HuH-7.5 (cell line): ENCODE measurements at regions not wholly inside any gene's neighbourhood (a gene's known extent, or its start where the extent isn't known, plus 50 kb on each side); places are given as distances from the start of the nearest gene placed in this dataset.
"Not testable (repeated sequence)": the region's sequence is repeated elsewhere in the genome, so short reads cannot be mapped to it uniquely, and the experiment has no call there.

ENCODE experiments used
- DNase-seq: peaks from one replicate; pipeline ENCODE4 v3.0.0; 2011; ENCODE audit warnings: low spot score

DNA sequence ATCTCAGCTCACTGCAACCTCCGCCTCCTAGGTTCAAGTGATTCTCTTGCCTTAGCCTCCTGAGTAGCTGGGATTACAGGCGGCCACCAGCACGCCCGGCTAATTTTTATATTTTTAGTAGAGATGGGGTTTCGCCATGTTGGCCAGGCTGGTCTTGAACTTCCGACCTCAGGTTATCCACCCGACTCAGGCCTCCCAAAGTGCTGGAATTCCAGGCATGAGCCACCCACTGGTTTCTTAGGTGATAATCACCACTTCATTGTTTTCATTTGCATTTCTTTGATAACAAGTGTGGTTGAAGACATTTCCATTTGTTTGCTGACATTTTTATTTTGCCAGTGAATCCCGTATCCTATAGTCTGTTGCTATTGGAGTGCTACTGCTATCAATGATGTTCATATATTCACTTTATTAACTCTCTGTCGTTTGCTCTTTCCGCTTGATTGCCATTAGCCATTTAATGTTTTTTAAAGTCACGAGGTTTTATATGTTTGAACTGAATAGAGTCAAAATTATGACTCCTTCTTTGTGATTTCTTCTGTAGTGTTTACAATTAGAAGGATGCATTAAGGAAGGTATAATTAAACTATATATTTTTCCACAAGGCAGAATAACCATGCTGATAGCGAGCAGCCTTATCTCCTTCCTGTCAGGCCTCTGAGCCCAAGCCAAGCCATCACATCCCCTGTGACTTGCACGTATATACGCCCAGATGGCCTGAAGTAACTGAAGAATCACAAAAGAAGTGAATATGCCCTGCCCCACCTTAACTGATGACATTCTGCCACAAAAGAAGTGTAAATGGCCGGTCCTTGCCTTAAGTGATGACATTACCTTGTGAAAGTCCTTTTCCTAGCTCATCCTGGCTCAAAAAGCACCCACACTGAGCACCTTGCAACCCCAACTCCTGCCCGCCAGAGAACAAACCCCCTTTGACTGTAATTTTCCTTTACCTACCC is 87.3 kb upstream of the DAPK1 start:
- not testable (repeated sequence) for DNase-seq

DNA sequence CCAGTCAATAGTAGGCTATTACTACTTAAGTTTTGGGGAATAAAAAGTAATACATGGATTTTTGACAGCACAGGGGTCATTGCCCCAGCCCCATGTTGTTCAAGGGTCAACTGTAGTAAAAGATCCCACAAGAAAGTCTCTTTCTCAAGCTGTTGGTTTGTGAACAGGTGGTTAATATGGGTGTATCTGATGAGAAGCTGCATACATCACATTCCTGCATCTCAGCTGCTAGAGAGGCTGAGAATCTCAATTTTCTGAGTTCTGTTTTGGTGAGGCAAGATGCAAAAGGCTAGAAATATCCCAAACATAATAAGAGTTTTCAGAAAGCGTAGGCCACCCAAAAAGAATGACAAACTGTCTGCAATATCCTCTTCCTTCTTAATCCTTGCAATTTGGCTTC is 76.8 kb upstream of the DAPK1 start:
- DNase-seq: no peak

DNA sequence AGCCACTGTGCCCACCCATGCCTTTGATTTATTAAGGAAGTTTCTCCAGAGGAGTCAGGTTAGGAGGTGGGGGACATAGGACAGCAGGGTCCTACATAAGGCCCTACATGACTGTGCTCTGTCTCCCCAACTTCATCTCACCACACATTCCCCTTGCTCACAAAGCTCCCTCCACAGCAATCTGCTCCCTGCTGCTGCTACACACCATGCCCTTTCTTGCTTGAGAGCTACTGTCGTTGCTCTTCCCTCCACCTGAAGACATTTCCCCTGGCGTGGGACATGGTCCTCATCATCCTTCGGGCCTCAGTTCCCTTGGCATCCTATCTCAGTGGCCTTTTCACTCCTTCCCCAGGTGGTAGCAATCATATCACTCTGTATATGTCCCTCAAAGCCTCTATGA is 75.9 kb upstream of the DAPK1 start:
- DNase-seq: no peak

DNA sequence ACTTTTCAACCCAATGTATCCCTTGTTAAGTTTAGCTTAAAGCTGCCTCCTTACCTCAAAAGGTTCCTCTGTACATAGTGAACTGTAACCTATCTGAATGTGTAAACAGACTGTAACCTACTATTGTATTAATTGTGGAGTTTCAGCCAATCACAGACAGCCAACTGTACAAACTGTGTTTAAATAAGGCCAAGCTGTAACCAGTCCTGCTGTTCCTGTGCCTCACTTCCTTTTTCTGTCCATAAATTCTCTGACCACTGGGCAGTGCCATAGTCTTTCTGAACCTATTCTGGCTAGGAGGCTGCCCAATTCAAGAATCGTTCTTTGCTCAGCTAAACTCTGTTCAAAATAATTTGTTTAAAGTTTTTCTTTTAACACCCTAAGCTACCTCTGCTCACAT is 74.7 kb upstream of the DAPK1 start:
- no peak for DNase-seq

DNA sequence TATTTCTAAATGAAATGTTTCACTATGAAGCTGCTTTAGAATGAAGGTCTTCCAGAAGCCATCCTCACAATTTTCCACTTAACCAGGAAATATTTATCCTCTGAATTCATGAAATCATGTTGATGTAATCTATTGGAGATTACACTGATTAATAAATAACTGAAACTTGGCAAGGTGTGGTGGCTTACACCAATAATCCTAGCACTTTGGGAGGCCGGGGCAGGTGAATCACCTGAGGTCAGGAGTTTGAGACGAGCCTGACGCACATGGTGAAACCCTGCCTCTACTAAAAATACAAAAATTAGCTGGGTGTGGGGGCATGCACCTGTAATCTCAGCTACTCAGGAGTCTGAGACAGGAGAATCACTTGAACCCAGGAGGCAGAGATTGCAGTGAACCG is 73.8 kb upstream of the DAPK1 start:
- not testable (repeated sequence) for DNase-seq

DNA sequence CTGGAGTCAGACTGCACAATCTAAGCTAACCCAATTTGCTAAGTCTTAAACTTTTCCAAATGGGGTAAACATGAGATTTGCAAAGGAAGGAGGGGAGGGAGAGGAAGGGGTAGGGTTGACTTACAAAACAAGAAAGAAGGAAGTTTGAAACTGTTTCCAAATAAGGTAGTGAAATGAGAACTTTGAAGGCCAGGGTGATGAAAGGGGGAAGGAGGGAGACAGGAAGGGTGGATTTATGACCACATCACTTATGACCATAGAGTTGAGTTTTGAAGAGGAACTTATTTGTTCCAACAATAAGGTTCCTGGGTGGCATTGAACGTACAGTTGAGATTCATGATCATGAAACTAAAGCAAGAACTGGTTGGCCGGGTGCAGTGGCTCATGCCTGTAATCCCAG is 72.5 kb upstream of the DAPK1 start:
- no peak for DNase-seq

DNA sequence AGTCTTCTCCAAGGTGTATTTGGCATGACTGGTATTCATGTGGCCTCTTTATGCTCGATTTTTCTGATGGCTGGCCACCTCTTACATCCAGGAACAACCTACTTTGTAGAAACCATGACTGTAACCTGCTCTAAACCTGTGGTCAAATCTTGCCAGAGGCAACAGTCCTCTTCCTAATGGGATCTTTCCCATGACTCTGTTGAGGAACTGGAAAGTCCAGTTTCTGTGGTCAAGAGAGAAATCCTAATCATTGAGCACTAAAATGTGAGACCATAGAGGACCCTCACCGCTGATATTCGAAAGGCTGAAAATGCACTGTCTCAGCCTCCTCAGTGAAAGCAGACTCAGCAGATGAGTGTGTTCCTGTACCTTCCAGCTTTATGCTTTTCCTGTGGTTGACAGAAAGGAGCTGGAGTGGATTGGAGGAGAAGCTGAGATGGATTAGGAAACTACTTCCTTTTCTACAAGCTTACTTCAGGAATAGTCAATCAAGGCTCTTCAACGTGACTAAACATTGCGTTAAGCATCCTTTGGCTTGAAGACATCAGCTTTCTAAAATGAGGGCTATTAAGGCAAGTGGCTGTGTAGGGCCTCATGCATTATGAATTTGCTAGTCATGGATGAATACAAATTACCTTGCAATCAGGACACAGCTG is 69.7 kb upstream of the DAPK1 start:
- no peak for DNase-seq

DNA sequence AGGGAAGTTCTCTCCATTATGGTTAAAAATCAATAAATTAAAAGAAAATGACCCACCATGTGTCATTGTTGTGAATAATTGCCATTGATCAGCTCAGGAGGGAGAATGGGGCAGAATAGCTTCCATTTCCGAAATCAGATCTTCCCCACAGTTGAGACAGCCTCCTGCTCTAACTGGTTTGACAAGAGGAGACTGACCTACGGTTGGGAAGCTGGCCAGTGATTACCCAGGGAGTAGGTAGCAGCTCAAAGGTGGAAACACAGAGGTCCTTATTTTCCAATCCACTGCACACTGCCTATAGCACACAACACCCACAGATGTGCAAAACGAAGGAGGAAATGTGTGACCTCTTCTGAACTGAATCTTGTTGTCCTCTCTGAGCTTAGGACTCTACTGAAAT is 69.0 kb upstream of the DAPK1 start:
- DNase-seq: no peak

DNA sequence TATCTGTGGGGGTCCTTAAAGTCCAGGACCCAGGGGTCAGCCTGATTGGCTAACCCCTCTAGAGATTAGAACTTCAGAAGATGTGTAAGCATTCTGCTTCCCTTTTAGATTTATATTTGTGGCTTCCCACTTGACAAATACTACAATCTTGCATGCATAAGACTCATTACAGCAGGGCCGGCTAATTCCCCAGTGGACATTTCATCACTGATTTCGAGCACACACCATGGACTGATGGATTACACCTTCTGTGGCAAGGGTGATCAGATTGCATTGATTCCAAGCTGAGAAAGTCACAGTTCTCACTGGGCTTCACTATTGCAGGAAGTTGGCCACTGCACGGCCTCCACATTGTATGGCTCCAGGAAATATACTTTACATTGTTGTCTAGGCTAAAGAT is 65.8 kb upstream of the DAPK1 start:
- DNase-seq: no peak

DNA sequence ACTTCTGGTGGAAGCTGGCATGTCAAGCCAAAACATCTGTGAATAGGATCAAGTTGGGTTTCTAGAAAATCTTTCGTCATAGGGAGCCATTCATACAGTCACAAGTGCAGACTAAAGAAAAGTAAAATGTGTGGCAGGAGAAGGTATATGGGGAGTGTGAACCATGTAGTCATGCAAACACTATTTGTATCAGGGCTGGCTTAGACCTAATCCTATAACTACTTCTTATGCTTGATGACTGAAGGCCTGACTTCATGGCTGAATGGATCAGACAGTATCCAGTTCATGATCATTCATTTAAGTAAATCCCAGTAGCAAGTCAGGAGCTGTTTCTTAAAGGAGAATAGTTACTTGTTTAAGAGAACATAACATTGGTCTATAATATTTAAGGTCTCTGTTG is 63.8 kb upstream of the DAPK1 start:
- DNase-seq: no peak

DNA sequence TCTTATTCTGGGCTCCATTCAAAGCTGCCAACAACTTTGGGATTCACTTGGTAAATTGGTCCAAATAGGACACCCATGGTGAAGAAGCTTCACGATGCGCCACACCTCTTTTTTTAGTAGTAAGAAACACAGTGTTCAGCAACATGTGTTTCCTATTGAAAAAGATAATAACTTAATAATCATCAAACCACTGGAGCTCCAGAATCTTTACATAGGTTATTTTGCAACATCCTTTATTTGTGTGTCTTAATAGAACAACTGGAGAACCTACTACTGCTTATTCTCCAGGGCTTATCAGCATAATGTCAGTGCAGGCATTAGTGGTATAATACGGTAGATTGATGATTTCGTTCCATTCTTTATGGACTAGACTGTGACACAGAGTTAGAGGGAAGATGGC is 63.3 kb upstream of the DAPK1 start:
- no peak for DNase-seq

DNA sequence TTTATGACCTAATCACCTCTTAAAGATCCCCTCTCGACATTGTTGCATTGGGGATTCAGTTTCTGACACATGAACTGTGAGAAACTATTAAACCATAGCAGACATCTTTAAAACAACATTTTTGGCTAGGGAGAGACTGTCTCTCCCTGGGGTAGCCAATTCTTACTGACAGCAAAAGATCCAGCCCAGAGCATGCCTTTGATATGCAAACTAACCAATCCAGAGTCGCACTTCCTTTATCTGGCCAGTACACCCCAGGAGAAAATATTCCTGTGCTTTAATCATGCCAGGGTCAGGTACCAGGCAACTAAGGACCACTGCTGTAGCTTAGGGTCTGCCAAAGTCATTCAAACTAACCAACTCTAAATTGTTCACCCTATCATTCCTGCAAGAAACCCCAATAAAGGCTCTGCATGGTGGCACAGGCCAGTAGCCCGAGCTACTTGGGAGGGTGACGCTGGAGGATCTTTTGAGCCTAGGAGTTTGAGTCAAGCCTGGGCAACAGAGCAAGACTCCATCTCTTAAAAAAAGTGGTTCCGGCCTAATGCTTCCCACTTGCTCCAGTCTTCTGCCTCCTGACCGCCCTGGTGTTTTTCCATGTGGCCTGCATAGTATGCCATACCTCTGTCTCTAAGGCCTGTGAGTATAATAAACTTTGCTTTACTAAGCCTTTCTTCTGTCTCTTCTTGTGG is 62.3 kb upstream of the DAPK1 start:
- no peak for DNase-seq

DNA sequence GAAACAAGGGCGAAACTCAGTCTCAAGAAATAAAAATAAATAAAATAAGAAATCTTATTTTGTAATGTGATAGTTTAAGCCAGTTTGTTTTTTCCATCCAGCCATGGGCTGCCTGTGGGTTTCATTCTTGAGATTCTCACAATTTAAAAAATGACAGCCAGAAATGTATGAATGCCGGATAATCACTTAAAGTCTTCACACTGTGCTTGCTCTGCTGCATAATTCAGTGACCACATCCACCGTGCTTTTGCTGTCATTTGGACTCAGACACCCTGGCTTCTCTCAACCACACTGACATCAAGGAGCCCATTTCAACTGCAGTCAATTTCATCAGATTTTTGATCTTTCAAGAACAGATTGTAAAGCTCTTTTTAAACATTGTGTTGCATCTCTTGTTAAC is 61.0 kb upstream of the DAPK1 start:
- DNase-seq: no peak

DNA sequence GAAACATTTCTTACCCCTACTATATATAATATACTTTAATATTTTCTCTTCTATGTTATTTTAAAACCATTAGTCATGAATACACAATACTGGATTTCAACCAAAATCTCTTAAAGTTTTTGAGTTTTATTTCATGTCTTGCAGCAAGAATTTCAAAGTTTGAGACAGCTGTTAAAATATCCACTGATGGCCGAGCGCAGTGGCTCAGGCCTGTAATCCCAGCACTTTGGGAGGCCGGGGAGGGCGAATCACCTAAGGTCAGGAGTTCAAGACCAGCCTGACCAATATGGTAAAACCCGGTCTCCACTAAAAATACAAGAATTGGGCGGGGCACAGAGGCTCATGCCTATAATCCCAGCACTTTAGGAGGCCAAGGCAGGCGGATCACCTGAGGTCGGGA is 59.7 kb upstream of the DAPK1 start:
- DNase-seq: no peak

DNA sequence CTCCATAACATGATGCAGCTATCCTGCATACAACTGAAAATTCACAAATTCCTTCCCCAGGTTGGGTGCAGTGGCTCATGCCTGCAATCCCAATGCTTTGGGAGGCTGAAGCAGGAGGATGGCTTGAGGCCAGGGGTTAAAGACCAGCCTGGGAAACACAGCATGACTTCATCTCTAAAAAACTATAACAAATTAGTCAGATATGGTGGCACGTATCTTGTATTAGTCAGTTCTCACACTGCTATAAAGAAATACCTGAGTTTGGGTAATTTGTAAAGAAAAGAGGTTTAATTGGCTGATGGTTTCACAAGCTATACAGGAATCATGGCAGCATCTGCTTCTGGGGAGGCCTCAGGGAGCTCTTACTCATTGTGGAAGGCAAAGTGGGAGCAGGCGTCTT is 56.4 kb upstream of the DAPK1 start:
- no peak for DNase-seq

DNA sequence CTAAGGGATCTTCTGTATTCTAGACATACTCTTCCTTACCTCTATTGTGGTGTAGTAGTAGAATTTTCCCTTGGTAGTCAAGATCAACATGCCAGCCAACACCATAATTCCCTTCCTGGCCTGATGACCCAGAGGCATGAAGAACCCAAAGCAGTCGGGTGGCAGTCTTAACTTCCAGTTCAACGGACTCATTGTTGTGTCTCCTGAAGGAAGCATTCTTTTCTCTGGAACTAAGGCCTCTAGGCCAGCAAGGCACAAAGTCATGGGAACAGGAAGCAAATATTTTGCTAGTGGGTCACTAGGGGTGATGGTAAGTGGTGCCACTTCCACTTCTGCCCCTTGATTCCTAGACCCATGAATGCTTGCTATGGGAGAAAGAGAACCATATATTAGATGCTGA is 55.2 kb upstream of the DAPK1 start:
- no peak for DNase-seq

DNA sequence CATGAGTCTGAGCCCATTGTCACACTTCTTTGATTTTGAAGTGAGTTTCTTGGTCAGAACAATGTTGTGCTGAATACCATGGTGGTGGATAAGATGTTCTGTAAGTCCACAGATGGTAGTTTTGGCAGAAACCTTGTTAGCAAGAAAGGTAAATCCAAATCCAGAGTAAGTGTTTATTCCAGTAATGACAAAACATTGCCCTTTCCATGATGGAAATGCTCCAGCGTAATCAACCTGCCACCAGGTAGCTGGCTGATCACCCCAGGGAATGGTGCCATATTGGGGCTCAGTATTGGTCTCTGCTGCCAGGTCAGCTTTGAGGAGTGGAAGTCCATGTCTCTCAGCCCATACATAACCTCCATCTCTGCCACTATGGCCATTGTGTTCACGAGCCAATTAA is 54.7 kb upstream of the DAPK1 start:
- DNase-seq: no peak

DNA sequence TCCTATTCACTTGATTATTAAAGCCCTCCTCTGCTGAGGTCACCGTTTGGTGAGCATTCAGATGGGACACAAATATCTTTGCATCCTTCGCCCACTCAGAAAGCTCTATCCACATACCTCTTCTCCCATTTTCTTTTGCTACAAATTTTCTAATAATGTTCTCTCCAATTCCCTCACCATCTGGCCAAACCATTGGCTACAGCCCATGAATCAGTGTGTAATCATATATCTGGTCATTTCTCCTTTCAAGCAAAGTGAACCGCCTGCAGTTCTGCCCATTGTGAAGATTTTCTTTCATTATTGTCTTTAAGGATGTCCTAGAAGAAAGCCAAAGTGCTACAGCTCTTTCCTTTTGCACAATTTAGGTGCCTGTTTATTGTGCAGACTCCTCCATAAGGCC is 54.2 kb upstream of the DAPK1 start:
- no peak for DNase-seq

DNA sequence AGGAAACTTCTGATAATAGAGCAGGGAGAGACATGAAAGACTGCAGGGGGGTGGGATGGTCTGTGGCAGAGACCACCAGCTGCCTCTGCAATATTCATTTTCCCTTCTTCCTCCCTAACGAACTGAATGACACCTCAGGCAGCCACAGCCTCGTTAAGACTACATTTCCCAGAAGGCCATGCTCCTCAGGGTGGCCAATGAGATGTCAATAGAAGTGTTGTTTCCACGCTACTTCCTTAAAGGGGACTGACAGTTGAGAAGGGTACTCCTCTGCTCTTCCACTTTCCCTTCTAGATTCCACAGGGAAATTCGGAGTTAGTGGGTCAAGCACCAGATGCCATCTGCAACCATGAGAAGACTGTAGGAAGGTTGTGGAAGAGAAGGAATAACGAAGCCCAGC is 52.0 kb upstream of the DAPK1 start:
- no peak for DNase-seq

DNA sequence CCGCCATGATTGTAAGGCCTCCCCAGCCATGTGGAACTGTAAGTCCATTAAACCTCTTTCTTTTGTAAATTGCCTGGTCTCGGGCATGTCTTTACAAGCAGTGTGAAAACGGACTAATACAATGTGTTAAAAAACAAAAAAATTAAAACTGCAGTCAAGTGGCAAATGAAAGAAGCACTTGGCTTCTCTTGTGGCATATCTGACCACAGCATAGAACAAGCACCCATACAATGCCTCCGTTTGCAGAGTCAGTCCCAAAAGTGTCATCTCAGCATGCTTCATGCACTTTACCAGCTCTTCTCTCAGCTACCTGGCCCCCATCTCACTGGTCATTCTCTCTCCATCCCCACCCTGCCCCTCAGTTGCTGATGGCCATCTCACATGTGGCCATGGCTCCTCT is 51.1 kb upstream of the DAPK1 start:
- no peak for DNase-seq

DNA sequence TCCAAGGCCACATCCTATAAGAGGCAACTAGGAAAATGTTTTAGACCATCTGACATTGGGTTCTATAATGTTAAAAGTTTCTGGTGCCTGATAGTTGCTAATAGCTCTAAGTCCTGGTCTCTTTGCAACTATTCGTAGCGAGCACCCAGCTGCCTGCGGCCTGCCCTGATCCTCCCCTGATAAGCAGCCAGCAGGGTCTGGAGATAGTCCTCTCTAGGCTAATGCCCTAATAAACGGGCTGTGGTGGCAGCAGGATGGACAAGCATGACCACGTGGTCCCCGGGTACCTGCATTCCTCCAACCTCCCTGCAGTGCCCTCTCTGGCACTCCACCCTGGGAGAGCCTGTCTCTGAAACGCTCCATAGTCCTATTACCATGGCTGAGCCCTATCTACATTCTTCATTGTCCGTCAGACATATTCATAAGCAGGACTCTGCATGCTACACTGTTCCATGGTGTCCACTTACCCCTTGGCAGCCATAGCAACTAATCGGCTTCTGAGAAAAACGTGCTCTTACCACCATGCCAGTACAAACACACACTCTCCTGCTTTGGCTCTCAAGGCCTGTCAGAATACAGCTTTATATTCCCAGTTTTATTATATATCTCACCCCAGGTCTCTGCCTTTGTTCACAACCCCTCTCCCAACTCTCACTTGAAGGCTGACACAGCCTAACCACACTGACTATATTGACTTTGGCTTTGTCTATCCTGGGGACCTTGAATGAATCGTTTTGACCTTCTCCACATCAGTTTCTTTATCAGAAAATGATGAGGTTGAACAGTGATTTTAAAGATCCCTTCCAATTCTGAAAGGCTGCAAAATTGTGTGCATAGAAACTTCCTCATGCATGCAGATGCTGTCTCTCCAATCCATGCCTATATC is 49.9 kb upstream of the DAPK1 start:
- DNase-seq: no peak
